BJ (cell line): ENCODE measurements at regions not wholly inside any gene's neighbourhood (a gene's known extent, or its start where the extent isn't known, plus 50 kb on each side); places are given as distances from the start of the nearest gene placed in this dataset.

Experiments used
- CTCF ChIA-PET: fragments of 350-600 bp; formaldehyde crosslinking; extraction: SDS; loops from one replicate; lab custom pipeline; 2021; ENCODE audit warnings: antibody characterized with exemption, inconsistent platforms; lab: Yijun Ruan, JAX
- POLR2A ChIA-PET: fragments of 300-600 bp; sonication (Branson Sonifier 250); formaldehyde crosslinking; extraction: SDS; loops from one replicate; lab custom pipeline; 2021; ENCODE audit warnings: antibody characterized with exemption; lab: Charles Lee
- DNase-seq: peaks from one replicate; pipeline ENCODE4 v3.0.0-alpha.2; 2011; ENCODE audit warnings: low read depth
- H3K27me3 ChIP-seq: 2 replicates; pipeline ENCODE4 v1.6.0; 2011; ENCODE audit warnings: low read length; ENCODE audit not compliant: control insufficient read depth, insufficient read depth
- H3K36me3 ChIP-seq: 2 replicates; pipeline ENCODE4 v1.5.1; 2011; ENCODE audit warnings: low read length; ENCODE audit not compliant: control insufficient read depth, insufficient read depth
- H3K4me3 ChIP-seq: 2 replicates; pipeline ENCODE4 v1.5.1; 2011; ENCODE audit warnings: low read depth, mild to moderate bottlenecking, control low read depth, low read length
- TF ChIP-seq, protein P1 (sequence below): IDR thresholded peaks from 2 replicates; pipeline ENCODE4 v1.5.1; 2011; ENCODE audit warnings: low read depth, mild to moderate bottlenecking, control low read depth, inconsistent platforms, low read length, moderate library complexity; ENCODE audit not compliant: insufficient read depth

DNA sequence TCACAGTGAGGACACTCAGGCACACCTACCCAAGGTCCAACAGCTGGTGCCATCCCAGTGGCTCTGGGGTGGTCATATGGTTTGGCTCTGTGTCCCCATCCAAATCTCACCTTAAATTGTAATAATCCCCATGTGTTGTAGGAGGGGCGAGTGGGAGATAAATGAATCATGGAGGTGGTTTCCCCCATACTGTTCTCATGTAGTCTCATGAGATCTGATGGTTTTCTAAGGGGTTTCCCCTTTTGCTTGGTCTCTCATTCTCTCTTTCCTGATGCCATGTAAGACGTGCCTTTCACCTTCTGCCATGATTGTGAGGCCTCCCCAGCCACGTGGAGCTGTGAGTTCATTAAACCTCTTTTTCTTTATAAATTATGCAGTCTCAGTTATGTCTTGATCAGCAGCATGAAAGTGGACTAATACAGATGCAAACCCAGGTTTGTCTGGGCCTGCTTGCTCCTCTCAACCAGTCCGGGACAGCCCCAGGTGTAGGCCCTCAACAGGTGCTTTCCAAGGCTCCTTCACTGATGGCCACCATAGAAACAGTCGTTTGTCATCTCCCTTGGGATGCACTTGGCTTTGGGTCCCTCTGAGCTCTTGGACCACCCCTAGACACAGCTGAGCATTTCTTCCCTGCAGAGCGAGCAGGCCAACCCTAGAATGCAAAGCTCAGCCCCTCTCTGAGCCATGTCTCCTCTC, 101.3 kb upstream of the CTBP2 start:
- CTCF ChIA-PET, result no interaction called here
- POLR2A ChIA-PET, result no interaction called here
- Histone ChIP-seq H3K27me3 (no peaks in the 10 kb centered on the region), H3K4me3 (no peak overlapping the region), H3K36me3 (no peaks in the 10 kb centered on the region)
- no peak for DNase-seq
- TF ChIP-seq, protein P1, sequence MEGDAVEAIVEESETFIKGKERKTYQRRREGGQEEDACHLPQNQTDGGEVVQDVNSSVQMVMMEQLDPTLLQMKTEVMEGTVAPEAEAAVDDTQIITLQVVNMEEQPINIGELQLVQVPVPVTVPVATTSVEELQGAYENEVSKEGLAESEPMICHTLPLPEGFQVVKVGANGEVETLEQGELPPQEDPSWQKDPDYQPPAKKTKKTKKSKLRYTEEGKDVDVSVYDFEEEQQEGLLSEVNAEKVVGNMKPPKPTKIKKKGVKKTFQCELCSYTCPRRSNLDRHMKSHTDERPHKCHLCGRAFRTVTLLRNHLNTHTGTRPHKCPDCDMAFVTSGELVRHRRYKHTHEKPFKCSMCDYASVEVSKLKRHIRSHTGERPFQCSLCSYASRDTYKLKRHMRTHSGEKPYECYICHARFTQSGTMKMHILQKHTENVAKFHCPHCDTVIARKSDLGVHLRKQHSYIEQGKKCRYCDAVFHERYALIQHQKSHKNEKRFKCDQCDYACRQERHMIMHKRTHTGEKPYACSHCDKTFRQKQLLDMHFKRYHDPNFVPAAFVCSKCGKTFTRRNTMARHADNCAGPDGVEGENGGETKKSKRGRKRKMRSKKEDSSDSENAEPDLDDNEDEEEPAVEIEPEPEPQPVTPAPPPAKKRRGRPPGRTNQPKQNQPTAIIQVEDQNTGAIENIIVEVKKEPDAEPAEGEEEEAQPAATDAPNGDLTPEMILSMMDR, result no peak

DNA sequence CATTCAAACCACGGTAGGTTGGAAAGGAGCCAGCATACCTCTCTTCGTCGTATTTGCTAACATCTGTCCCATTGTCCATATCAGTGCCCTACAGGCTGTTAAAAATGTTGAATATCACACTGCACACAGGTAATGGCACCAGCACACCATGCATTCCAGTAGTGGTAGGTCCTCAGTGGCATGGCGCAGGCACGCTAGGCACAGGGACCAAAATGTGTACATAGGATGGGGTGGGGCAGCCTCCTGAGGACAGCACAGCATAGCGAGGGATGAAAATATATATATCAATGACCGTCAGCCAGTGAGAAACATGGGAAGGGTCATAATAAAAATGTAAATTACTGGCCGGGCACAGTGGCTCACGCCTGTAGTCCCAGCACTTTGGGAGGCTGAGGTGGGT, 99.9 kb upstream of the CTBP2 start:
- Histone ChIP-seq H3K36me3 (no peaks in the 10 kb centered on the region), H3K27me3 (no peaks in the 10 kb centered on the region), H3K4me3 (no peak overlapping the region)
- DNase-seq, result no peak
- TF ChIP-seq, protein P1, result no peak
- CTCF ChIA-PET, result no interaction called here
- POLR2A ChIA-PET, result interaction anchor here (1.1 kb wide), 1 partner anchor 12 kb away, joined by 3 read pairs; no protein-coding TSS in a partner anchor

DNA sequence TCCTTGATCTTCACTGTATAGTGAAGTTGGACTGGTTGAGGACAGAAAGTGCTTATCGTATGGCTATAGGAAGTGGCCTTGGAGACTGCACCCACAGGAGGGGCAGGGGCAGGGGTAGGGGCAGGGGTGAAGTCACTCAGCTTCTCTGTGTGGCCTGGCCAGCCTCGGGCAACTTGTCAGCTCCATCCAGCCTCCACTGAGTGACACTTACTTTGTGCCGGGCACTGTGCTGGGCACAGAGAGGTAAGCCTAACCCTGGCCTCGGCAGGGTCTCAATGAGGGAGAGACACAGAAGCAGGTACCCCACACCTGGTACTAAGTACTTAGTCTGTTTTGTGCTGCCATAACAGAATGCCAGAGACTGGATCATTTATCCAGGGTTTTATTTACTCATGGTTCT, 99.3 kb upstream of the CTBP2 start:
- Histone ChIP-seq H3K27me3 (no peaks in the 10 kb centered on the region), H3K36me3 (no peaks in the 10 kb centered on the region), H3K4me3 (no peak overlapping the region)
- ChIA-PET POLR2A (no interaction called here), CTCF (no interaction called here)
- no peak for DNase-seq
- TF ChIP-seq, protein P1, result no peak

DNA sequence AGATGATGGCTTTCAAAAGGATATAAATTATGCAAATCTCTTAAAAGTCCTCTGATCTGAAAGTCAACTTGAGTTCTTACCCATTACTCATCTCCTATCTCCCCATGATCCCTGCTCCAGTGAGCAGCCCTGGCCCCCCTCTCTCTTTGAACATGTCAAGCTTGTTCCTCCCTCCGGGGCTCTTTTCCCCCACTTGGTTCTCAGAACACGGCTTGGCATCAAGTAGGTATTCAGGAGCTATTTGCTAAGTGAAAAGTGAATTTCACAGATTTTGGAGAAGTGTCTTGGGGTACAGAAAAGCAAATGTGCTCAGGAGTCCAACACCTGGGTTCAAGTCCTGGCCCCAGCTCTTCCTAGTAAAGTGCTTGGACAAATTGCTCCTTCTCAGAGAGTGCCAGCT, 98.3 kb upstream of the CTBP2 start:
- POLR2A ChIA-PET, result no interaction called here
- Histone ChIP-seq H3K4me3 (no peak overlapping the region), H3K36me3 (no peaks in the 10 kb centered on the region), H3K27me3 (no peaks in the 10 kb centered on the region)
- no peak for DNase-seq
- TF ChIP-seq, protein P1, result no peak
- CTCF ChIA-PET, result no interaction called here

DNA sequence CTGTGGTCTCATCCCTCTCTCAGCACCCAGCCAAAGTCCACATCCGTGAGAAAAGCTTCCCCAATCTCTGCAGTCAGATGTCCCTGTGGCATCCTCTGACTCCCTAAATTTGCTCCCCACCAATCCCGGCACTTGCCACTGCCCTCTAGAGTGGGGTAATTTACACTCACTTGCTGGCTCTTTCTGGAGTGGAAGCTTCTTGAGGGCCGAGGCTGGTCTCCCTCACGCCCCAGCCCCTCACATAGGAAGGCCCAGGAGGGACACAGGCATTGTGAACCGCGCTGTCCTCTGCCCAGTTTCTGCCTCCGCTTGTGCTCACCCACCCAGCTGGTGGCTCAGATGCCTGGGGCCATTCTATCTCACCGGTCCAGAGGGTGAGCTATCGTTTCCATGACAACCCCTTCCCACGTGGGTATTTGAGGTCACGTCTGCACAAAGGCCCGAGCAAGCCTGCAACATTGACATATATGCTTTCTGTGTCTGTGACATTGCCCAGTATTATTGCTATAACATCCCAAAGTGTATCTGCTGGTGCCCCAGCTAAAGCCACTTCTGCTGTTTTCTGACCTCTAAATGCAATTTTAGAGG, 97.3 kb upstream of the CTBP2 start:
- CTCF ChIA-PET, result interaction anchor here (1.5 kb wide), 1 partner anchor 9 kb away, joined by 3 read pairs; no protein-coding TSS in a partner anchor
- TF ChIP-seq, protein P1, result no peak
- H3K36me3 ChIP-seq, result no peaks in the 10 kb centered on the region
- DNase-seq, result no peak
- POLR2A ChIA-PET, result no interaction called here
- H3K4me3 ChIP-seq, result no peak overlapping the region
- H3K27me3 ChIP-seq, result no peaks in the 10 kb centered on the region
